OCI-LY3 (cell line): ENCODE measurements at regions not wholly inside any gene's neighbourhood (a gene's known extent, or its start where the extent isn't known, plus 50 kb on each side); places are given as distances from the start of the nearest gene placed in this dataset.

Experiments
- EZH2phosphoT487 ChIP-seq: fragments of 200-600 bp; shearing (Covaris generic); IDR thresholded peaks from 2 replicates; pipeline ENCODE4 v1.6.1; 2018; ENCODE audit warnings: antibody characterized with exemption, mixed run types, low read depth
- TF ChIP-seq, protein P1 (sequence below): fragments of 200-600, 300-600 bp; sonication (generic); IDR thresholded peaks from 2 replicates; pipeline ENCODE4 v1.5.1; 2014; ENCODE audit warnings: antibody characterized with exemption, low read length, low read depth

DNA sequence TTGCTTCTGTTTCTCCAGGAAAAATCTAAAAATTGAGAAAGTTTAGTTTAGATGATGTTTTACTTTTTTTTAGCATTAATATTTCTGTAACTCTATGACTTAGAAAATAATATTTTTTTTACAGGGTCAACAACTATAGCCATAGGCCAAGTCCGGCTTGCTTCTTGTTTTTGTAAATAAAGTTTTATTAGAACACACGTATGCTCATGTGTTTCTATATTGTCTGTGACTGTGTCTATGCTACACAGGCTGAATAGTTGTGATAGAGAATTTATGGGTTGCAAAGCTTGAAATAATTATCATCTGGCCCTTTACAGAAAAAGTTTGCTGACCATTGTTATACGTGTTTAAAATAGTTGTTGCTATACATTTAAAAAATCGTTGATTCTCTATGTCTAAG, 399.2 kb downstream of the EPM2A start:
- TF ChIP-seq, protein P1, sequence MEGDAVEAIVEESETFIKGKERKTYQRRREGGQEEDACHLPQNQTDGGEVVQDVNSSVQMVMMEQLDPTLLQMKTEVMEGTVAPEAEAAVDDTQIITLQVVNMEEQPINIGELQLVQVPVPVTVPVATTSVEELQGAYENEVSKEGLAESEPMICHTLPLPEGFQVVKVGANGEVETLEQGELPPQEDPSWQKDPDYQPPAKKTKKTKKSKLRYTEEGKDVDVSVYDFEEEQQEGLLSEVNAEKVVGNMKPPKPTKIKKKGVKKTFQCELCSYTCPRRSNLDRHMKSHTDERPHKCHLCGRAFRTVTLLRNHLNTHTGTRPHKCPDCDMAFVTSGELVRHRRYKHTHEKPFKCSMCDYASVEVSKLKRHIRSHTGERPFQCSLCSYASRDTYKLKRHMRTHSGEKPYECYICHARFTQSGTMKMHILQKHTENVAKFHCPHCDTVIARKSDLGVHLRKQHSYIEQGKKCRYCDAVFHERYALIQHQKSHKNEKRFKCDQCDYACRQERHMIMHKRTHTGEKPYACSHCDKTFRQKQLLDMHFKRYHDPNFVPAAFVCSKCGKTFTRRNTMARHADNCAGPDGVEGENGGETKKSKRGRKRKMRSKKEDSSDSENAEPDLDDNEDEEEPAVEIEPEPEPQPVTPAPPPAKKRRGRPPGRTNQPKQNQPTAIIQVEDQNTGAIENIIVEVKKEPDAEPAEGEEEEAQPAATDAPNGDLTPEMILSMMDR, result no peak
- no peak for TF ChIP-seq EZH2phosphoT487
